PFSK-1 (cell line): ENCODE measurements at regions not wholly inside any gene's neighbourhood (a gene's known extent, or its start where the extent isn't known, plus 50 kb on each side); places are given as distances from the start of the nearest gene placed in this dataset.

Source experiments
- FOXP2 ChIP-seq: optimal IDR thresholded peaks from 2 replicates; pipeline ENCODE3; 2011; ENCODE audit warnings: borderline replicate concordance, control low read depth, inconsistent platforms; ENCODE audit not compliant: insufficient read depth; ENCODE audit errors: extremely low read length, extremely low read depth
- POLR2AphosphoS5 ChIP-seq: IDR thresholded peaks from 2 replicates; pipeline ENCODE4 v1.6.1; 2012; ENCODE audit warnings: low read depth, mild to moderate bottlenecking, control low read depth, low read length, moderate library complexity
- REST ChIP-seq, 2 experiments: IDR thresholded peaks; 2 replicates each; pipeline versions ENCODE4 v1.6.1 to v1.8.0; 2011 to 2012; ENCODE audit warnings: low read depth in 2 of 2, low read length in 2 of 2, control low read depth in 1 of 2, inconsistent platforms in 1 of 2, mild to moderate bottlenecking in 1 of 2, moderate library complexity in 1 of 2; ENCODE audit not compliant: insufficient read depth in 1 of 2
- SIN3A ChIP-seq: IDR thresholded peaks from 2 replicates; pipeline ENCODE4 v1.6.1; 2012; ENCODE audit warnings: mild to moderate bottlenecking, low read length, moderate library complexity, borderline replicate concordance; ENCODE audit not compliant: insufficient read depth
- TAF1 ChIP-seq: IDR thresholded peaks from 2 replicates; pipeline ENCODE4 v1.6.1; 2012; ENCODE audit warnings: low read length, control low read depth, borderline replicate concordance; ENCODE audit not compliant: insufficient read depth

DNA sequence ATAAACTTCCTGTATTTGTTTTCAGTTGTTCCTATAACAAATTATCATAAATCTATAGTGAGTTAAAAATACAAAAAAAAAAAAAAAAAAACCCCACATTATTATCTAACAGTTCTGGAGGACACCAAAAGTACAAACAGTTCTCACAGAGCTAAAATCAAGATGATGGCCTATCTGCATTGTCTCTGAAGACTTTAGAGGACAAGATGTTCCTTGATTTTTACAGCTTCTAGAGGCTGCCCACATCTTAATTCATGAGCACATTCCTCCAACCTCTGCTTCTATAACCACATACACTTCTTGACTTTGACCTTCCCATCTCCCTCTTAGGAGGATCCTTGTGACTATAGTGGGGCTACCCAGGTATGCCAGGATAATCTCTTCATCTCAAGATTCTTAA lies 806.1 kb downstream of the LTN1 start:
- TF ChIP-seq TAF1 = no peak
- no peak for TF ChIP-seq REST (IDR thresholded peaks at IDR 0.05; ENCODE audit: insufficient read depth in 1 of 2, low read depth in 2 of 2, low read length in 2 of 2)
- no peak for TF ChIP-seq SIN3A
- TF ChIP-seq FOXP2 = no peak
- no peak for TF ChIP-seq POLR2AphosphoS5

DNA sequence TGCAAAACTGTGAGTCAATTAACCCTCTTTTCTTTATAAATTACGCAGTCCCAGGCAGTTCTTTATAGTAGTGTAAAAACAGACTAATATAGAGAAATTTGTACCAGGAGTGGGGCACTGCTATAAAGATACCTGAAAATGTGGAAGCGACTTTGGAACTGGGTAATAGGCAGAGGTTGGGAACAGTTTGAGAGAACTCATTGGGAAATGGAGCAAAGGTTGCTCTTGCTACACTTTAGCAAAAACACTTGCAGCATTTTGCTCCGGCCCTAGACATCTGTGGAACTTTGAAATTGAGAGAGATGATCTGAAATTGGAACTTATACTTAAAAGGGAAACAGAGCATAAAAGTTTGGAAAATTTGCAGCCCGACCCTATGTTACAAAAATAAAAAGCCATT lies 810.9 kb downstream of the LTN1 start:
- TF ChIP-seq FOXP2 (no peak), SIN3A (no peak)

DNA sequence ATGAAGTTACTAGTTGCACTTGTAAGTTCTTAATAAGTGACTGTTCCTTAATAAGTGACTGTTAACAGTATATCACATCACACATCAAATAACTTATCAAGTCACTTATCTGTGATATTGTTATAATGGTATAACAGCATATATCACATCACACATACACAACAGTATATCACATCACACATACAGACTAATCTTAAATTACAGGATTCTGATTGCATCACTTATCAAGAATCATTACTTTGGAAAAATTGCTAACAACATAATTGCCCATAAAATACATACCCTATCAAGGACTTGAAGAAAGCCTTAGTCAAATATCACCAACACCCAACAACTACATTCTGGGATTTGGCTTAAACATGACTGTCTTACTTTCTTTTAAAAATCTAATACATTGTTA lies 813.5 kb downstream of the LTN1 start:
- TF ChIP-seq TAF1 (no peak), SIN3A (no peak)

DNA sequence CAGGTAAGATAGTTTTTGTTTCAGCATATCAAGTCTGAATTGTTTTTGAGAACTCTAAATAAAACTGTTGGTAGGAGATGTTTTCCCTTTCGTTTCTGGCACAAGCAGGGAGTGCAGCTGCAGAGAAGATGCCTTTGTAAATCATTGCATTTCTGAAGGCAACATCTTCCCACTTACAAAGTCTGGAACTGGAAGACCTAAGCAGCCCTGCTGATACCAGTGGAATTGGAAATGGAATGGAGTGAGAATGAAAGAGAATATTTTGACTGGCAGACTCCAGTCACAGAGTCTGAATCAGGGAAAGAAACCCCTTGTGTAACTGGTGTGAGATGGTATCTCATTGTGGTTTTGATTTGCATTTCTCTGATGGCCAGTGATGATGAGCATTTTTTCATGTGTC lies 815.6 kb downstream of the LTN1 start:
- TF ChIP-seq POLR2AphosphoS5 (no peak), REST (IDR thresholded peaks at IDR 0.05; ENCODE audit: insufficient read depth in 1 of 2, low read depth in 2 of 2, low read length in 2 of 2) (no peak), SIN3A (no peak), TAF1 (no peak), FOXP2 (no peak)

DNA sequence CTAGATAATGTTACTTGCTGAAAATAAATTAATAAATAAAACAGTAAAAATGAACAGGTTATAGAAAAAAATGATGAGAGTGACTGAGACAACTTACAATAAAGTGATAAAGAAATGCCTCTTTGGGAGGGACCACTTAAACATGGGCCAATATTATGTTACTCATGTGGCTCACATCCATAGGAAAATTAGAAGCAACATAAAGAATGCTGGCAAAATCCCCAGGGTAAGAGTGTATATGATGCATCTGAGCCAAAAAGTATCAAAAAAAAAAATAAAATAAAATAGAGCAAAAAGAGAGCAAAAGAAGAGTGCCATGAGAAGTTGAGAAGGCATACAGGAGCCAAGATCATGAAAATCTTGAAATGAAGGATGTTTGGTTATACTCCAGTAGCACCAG lies 818.0 kb downstream of the LTN1 start:
- TF ChIP-seq POLR2AphosphoS5 (no peak), TAF1 (no peak), FOXP2 (no peak), SIN3A (no peak), REST (IDR thresholded peaks at IDR 0.05; ENCODE audit: insufficient read depth in 1 of 2, low read depth in 2 of 2, low read length in 2 of 2) (no peak)

DNA sequence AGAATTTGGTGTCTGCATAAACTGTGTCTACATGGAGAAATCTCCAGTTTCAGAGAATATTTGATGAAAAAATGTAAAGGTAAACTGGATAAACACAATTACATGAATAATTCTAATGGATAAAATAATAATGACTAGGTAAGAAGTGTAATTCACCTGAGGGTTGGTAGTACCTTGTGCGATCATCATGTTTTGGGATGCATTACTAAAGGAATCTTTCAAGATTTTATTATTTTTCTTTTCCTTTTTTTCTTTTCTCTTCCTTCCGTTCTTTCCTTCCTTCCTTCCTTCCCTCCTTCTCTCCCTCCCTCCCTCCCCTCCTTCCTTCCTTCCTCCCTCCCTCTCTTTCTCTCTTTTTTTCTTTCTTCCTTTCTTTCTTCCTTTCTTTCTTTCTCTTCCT lies 818.7 kb downstream of the LTN1 start:
- TF ChIP-seq POLR2AphosphoS5 (no peak), TAF1 (no peak), FOXP2 (no peak), SIN3A (no peak), REST (IDR thresholded peaks at IDR 0.05; ENCODE audit: insufficient read depth in 1 of 2, low read depth in 2 of 2, low read length in 2 of 2) (no peak)
